IPS-NIHi7 (cell line): ENCODE measurements at regions not wholly inside any gene's neighbourhood (a gene's known extent, or its start where the extent isn't known, plus 50 kb on each side); places are given as distances from the start of the nearest gene placed in this dataset.

Source experiments
- DNase-seq: peaks from one replicate; pipeline ENCODE4 v3.0.0; 2012; ENCODE audit warnings: mixed read lengths; ENCODE audit errors: extremely low spot score

GRCh38 chr3:148006508-148006907 lies 597.3 kb downstream of the ZIC1 start:
- peak; percentile 22 for DNase-seq

GRCh38 chr3:148008591-148008990 lies 599.4 kb downstream of the ZIC1 start:
- DNase-seq, result no peak

- no peak for DNase-seq
Observed at GRCh38 chr3:148020861-148021260, 611.7 kb downstream of the ZIC1 start.

GRCh38 chr3:148021381-148021780 lies 612.2 kb downstream of the ZIC1 start:
- DNase-seq, result no peak

- DNase-seq, result no peak
Observed at GRCh38 chr3:148023994-148024393, 614.8 kb downstream of the ZIC1 start.

GRCh38 chr3:148026009-148026588 lies 616.9 kb downstream of the ZIC1 start:
- DNase-seq, result no peak

- no peak for DNase-seq
Observed at GRCh38 chr3:148030975-148031374, 621.8 kb downstream of the ZIC1 start.

GRCh38 chr3:148034353-148034752 lies 625.2 kb downstream of the ZIC1 start:
- no peak for DNase-seq

GRCh38 chr3:148036331-148036876 lies 627.2 kb downstream of the ZIC1 start:
- DNase-seq, result no peak

- no peak for DNase-seq
Observed at GRCh38 chr3:148042663-148043445, 633.7 kb downstream of the ZIC1 start.

- no peak for DNase-seq
Observed at GRCh38 chr3:148044151-148044550, 635.0 kb downstream of the ZIC1 start.

GRCh38 chr3:148054999-148055398 lies 642.7 kb upstream of the AGTR1 start:
- no peak for DNase-seq

- no peak for DNase-seq
Observed at GRCh38 chr3:148062590-148062989, 635.1 kb upstream of the AGTR1 start.

GRCh38 chr3:148066802-148067201 lies 630.9 kb upstream of the AGTR1 start:
- no peak for DNase-seq

- DNase-seq, result no peak
Observed at GRCh38 chr3:148068466-148068865, 629.2 kb upstream of the AGTR1 start.

- DNase-seq, result no peak
Observed at GRCh38 chr3:148070041-148070440, 627.7 kb upstream of the AGTR1 start.

- no peak for DNase-seq
Observed at GRCh38 chr3:148073721-148074456, 623.8 kb upstream of the AGTR1 start.

GRCh38 chr3:148074946-148075345 lies 622.8 kb upstream of the AGTR1 start:
- DNase-seq, result no peak

- peak; percentile 46 for DNase-seq
Observed at GRCh38 chr3:148075771-148076716, 621.7 kb upstream of the AGTR1 start.

GRCh38 chr3:148077318-148077923 lies 620.3 kb upstream of the AGTR1 start:
- no peak for DNase-seq

GRCh38 chr3:148077965-148078364 lies 619.7 kb upstream of the AGTR1 start:
- DNase-seq, result no peak
